GM18499 (cell line): ENCODE measurements at regions not wholly inside any gene's neighbourhood (a gene's known extent, or its start where the extent isn't known, plus 50 kb on each side); places are given as distances from the start of the nearest gene placed in this dataset.

ENCODE experiments used
- ATAC-seq: cut with Tn5 transposase; IDR thresholded peaks from one replicate; pipeline ENCODE4 v1.9.1; 2021; ENCODE audit warnings: moderate number of reproducible peaks; ENCODE audit not compliant: insufficient read depth, unreplicated experiment

GRCh38 chr5:157917491-157917890, 58.5 kb upstream of the CLINT1 start:
- ATAC-seq = no peak

- no peak for ATAC-seq
Observed at GRCh38 chr5:157915638-157916037, 56.7 kb upstream of the CLINT1 start.

DNA sequence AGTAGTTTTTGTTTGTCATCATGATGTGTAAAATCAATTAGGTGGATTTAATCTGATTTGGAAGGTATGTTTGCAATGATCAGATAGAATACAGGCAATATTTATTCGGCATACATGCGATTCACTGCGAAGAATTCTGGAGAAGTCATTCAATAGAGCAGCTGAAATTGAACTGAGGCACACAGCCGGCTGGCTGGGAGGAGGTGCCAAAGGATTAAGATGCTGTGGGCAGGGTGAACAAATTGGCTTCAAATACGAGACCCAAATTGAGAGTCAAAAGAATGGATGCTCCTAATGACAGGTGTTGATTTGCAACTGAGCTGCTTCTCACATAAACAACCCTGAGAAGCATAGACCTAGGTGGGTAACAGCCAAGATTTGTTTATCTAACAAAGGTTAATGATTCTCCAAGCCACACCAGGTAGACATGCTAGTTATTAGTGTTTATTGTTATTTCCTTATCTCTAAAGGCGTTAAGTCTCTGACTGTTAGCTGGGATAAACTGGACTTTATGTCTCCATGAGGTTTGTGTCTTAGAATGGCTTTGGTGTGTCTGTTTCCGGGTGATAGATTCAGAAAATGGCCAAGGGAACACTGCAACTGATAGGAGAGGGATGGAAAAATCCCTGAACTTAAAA, 55.3 kb upstream of the CLINT1 start:
- no peak for ATAC-seq

DNA sequence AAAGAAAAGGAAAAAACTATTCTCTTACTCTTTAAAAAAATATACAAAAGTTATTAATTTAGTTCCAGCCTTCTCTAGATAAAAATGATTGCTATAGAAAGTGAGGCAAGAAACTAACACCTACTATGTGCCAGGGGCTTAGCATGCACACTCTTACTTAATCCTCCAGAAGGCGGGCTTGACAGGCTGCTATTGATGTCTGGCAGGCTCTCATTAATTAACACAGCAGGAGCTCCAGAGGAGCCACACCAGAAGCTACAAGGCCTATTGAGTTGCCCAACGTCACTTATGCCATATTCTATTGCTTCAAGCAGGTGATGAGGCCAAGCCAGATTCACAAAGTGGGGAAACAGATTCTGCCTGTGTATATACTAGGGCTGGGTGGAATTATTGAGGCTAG, 54.6 kb upstream of the CLINT1 start:
- ATAC-seq = no peak

DNA sequence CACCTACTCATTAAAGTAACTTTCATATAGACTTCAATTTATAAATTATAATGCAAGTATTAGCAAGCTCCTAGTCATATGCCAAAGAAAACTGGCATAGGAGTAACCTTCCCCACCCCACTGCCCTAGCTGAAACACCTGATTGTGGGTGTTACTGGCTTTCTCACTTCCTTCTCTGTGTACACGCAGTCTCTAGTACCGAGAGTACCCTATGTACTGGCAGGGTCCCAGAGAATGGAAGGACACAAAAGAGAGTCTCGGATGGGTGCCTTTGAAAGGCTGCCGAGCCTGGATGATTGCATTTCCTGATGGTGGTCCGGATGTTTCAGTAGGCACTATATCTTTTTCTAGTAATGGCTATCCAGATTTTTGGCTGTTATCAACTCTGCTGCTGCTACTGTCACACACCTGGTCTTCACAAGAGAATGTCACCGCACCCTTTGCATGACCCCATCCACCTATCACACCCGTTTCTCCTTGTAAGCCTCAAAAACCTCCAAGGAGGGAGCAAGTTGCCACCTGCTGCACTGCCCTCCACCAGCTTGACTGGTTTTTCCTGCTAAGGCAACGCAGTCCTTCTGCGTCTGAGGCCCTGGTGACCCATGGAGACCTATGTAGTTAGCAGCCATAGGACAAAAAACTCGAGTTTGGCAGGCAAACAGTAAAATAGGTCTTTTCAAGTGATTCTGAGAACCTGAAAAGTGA, 53.8 kb upstream of the CLINT1 start:
- ATAC-seq = peak; percentile 86

DNA sequence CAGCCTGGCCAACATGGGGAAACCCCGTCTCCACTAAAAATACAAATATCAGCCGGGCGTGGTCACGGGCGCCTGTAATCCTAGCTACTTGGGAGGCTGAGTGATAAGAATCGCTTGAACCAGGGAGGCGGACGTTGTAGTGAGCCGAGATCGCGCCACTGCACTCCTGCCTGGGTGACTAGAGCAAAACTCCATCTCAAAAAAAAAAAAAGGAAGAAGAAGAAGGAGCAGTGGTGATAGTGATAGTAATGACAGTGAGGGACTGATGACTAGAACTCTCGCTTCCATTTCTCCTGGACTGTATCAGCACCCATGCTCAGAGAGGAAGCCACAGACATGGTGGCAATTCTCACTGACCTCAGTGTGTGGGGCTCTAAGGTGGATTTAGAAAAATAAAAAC, 52.6 kb upstream of the CLINT1 start:
- ATAC-seq = no peak
